HEK293T (cell line): ENCODE measurements at regions not wholly inside any gene's neighbourhood (a gene's known extent, or its start where the extent isn't known, plus 50 kb on each side); places are given as distances from the start of the nearest gene placed in this dataset.

Experiments
- BHLHE40 ChIP-seq: fragments of 450-650 bp; IDR thresholded peaks from 2 replicates; pipeline ENCODE4 v1.6.1; 2016; ENCODE audit warnings: mild to moderate bottlenecking, moderate library complexity, borderline replicate concordance
- CTBP1 ChIP-seq: fragments of 450-650 bp; IDR thresholded peaks from 2 replicates; pipeline ENCODE4 v1.6.1; 2016; ENCODE audit warnings: borderline replicate concordance
- ELF4 ChIP-seq: fragments of 450-650 bp; IDR thresholded peaks from 2 replicates; pipeline ENCODE4 v1.6.1; 2017; ENCODE audit warnings: antibody characterized with exemption
- FOXA1 ChIP-seq: fragments of 450-650 bp; IDR thresholded peaks from 2 replicates; pipeline ENCODE4 v1.6.1; 2016; ENCODE audit warnings: mild to moderate bottlenecking
- FOXM1 ChIP-seq: fragments of 450-650 bp; IDR thresholded peaks from 2 replicates; pipeline ENCODE4 v1.6.1; 2017; ENCODE audit warnings: mild to moderate bottlenecking, borderline replicate concordance
- HDGF ChIP-seq: fragments of 450-650 bp; IDR thresholded peaks from 2 replicates; pipeline ENCODE4 v1.6.1; 2017; ENCODE audit warnings: antibody characterized with exemption, borderline replicate concordance
- L3MBTL2 ChIP-seq: fragments of 450-650 bp; conservative IDR thresholded peaks from 2 replicates; pipeline ENCODE4 v1.6.1; 2016; ENCODE audit warnings: mild to moderate bottlenecking
- NFRKB ChIP-seq: fragments of 450-650 bp; IDR thresholded peaks from 2 replicates; pipeline ENCODE4 v1.6.1; 2016; ENCODE audit warnings: mild to moderate bottlenecking, moderate library complexity
- PKNOX1 ChIP-seq: fragments of 450-650 bp; IDR thresholded peaks from 2 replicates; pipeline ENCODE4 v1.6.1; 2016
- SP1 ChIP-seq: fragments of 450-650 bp; IDR thresholded peaks from 2 replicates; pipeline ENCODE4 v1.6.1; 2017
- SUZ12 ChIP-seq: fragments of 450-650 bp; IDR thresholded peaks from 2 replicates; pipeline ENCODE4 v1.6.1; 2016; ENCODE audit warnings: mild to moderate bottlenecking
- TARDBP ChIP-seq: fragments of 450-650 bp; IDR thresholded peaks from 2 replicates; pipeline ENCODE4 v1.6.1; 2016
- ZNF384 ChIP-seq: fragments of 450-650 bp; IDR thresholded peaks from 2 replicates; pipeline ENCODE4 v1.6.1; 2016

- no peak for TF ChIP-seq ELF4
- no peak for TF ChIP-seq SUZ12
- TF ChIP-seq SP1: no peak
- no peak for TF ChIP-seq FOXA1
- no peak for TF ChIP-seq PKNOX1
- no peak for TF ChIP-seq BHLHE40
- no peak for TF ChIP-seq L3MBTL2
- no peak for TF ChIP-seq FOXM1
- no peak for TF ChIP-seq ZNF384
- no peak for TF ChIP-seq NFRKB
- TF ChIP-seq TARDBP: no peak
- no peak for TF ChIP-seq HDGF
- no peak for TF ChIP-seq CTBP1
Observed at GRCh38 chr10:81564143-81564542, 310.9 kb upstream of the NRG3 start.
